ENCODE measurements at regions not wholly inside any gene's neighbourhood (a gene's known extent, or its start where the extent isn't known, plus 50 kb on each side); places are given as distances from the start of the nearest gene placed in this dataset.

DNA sequence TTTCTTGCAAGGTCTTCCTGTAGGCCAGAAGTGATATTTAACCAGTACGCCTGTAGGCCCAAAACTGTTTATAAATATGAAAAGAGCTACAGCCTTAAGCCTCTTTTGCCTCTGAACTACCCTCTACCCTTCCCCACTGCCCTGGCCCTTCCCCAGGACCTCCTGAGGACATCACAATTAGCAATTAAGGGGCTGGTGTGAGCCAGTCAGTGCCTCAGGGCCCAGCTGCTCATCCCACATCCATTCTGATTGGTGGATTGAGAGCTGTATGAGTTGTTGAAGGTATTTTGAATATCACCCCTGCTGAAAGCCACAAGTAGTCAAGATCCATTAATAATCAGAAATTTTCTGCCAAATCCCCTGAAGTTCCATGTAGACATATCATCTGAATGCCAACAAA is 126.3 kb upstream of the TACR1 start:
- no peak for FAIRE-seq
- H3K4me3 ChIP-seq = no peak overlapping the region
- no peaks in the 10 kb centered on the region; the same call in 2 of the 3 replicates for H3K4me1 ChIP-seq
- ChIA-PET POLR2A (no interaction called here), CTCF (interaction anchor here (0.7 kb wide), 1 partner anchor 48 kb away, joined by 3 read pairs; no protein-coding TSS in a partner anchor)
- H3K9me3 ChIP-seq = no peaks in the 10 kb centered on the region
- TF ChIP-seq GATA3 (IDR thresholded peaks at IDR 0.05; ENCODE audit: borderline replicate concordance) (no peak), EP300 (IDR thresholded peaks at IDR 0.05) (no peak)
- no peak for DNase-seq (ENCODE audit: low read depth in 1 of 2, low spot score in 1 of 2)
- ATAC-seq = no peak
- H3K27ac ChIP-seq = no peak overlapping the region
- WGBS (ENCODE audit: missing lambda C conversion rate) = 96% methylated on average over 1 of the region's 1 CpG
- no peak overlapping the region for H3K4me2 ChIP-seq

DNA sequence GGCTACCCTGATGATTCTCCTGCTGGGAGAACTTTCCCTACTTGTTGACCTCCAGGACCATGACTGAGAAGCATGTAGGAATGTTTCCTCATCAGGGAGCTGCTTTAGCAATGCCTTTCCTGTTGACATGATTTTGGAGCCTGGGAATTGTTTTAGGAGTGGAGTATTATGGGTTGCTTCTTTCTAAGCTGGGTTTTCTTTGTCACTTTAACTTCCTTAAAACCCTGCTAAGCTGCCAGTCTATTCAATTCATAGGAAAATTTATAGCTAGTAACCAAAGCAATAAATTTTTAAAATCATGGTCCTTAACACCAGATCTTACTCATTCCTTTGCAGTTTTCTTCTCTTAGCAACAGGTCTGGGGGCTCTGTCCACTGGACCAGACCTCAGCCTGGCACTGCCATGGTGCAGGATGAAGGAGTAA is 125.6 kb upstream of the TACR1 start:
- no peak for FAIRE-seq

DNA sequence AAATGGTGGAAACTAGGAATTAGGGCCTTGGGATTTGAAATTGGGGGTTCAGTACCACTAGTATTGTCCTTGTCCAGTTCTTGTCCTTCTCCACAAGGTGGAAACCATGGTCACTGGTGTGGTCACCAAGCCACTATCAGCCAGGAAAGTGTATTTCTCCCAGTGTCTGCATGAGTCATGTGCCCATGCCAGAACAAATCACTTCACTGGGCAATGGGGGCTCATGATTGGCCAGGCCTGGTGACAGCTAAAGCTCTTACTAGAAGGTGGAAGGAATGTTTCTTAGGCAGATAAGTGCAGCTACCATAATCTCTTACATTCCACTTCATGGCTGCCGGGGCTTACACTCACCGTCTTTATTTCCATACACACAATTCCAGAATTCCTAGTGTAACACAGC is 124.8 kb upstream of the TACR1 start:
- no peak overlapping the region for H3K4me2 ChIP-seq
- no peak overlapping the region for H3K4me3 ChIP-seq
- TF ChIP-seq NPAS2 (CRISPR knock-in tag; IDR thresholded peaks at IDR 0.05; ENCODE audit: borderline replicate concordance) = no peak
- TF ChIP-seq ZFP36 (IDR thresholded peaks at IDR 0.05; ENCODE audit: borderline replicate concordance, partially characterized antibody) = no peak
- TF ChIP-seq, protein P1, sequence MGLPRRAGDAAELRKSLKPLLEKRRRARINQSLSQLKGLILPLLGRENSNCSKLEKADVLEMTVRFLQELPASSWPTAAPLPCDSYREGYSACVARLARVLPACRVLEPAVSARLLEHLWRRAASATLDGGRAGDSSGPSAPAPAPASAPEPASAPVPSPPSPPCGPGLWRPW (IDR thresholded peaks at IDR 0.05) = no peak
- no peak for TF ChIP-seq ZSCAN20 (CRISPR knock-in tag; IDR thresholded peaks at IDR 0.05)
- TF ChIP-seq ZC3H11A (IDR thresholded peaks at IDR 0.05) = no peak
- no peak for TF ChIP-seq ESRRA (IDR thresholded peaks at IDR 0.05; ENCODE audit: borderline replicate concordance, low read length)
- TF ChIP-seq JUN (IDR thresholded peaks at IDR 0.05) = no peak
- TF ChIP-seq, protein P2, sequence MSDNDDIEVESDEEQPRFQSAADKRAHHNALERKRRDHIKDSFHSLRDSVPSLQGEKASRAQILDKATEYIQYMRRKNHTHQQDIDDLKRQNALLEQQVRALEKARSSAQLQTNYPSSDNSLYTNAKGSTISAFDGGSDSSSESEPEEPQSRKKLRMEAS (IDR thresholded peaks at IDR 0.05) = no peak
- TF ChIP-seq CHD4 (IDR thresholded peaks at IDR 0.05; ENCODE audit: borderline replicate concordance) = no peak
- TF ChIP-seq, protein P3, sequence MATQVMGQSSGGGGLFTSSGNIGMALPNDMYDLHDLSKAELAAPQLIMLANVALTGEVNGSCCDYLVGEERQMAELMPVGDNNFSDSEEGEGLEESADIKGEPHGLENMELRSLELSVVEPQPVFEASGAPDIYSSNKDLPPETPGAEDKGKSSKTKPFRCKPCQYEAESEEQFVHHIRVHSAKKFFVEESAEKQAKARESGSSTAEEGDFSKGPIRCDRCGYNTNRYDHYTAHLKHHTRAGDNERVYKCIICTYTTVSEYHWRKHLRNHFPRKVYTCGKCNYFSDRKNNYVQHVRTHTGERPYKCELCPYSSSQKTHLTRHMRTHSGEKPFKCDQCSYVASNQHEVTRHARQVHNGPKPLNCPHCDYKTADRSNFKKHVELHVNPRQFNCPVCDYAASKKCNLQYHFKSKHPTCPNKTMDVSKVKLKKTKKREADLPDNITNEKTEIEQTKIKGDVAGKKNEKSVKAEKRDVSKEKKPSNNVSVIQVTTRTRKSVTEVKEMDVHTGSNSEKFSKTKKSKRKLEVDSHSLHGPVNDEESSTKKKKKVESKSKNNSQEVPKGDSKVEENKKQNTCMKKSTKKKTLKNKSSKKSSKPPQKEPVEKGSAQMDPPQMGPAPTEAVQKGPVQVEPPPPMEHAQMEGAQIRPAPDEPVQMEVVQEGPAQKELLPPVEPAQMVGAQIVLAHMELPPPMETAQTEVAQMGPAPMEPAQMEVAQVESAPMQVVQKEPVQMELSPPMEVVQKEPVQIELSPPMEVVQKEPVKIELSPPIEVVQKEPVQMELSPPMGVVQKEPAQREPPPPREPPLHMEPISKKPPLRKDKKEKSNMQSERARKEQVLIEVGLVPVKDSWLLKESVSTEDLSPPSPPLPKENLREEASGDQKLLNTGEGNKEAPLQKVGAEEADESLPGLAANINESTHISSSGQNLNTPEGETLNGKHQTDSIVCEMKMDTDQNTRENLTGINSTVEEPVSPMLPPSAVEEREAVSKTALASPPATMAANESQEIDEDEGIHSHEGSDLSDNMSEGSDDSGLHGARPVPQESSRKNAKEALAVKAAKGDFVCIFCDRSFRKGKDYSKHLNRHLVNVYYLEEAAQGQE (IDR thresholded peaks at IDR 0.05) = no peak
- TF ChIP-seq POLR2AphosphoS2 (conservative IDR thresholded peaks at IDR 0.05; ENCODE audit: low read length) = no peak
- no peak for TF ChIP-seq CHD2 (IDR thresholded peaks at IDR 0.05; ENCODE audit: low read length, partially characterized antibody)
- TF ChIP-seq KDM5A (IDR thresholded peaks at IDR 0.05) = no peak
- no peak for TF ChIP-seq POLR2A (IDR thresholded peaks at IDR 0.05; ENCODE audit: low read length)
- TF ChIP-seq CBX8 (IDR thresholded peaks at IDR 0.05) = no peak
- TF ChIP-seq RCOR1 (IDR thresholded peaks at IDR 0.05; ENCODE audit: low read depth, low read length) = no peak
- no peak for TF ChIP-seq EP300 (IDR thresholded peaks at IDR 0.05)
- no peak for TF ChIP-seq HOXA7 (CRISPR knock-in tag; IDR thresholded peaks at IDR 0.05)
- ChIA-PET POLR2A (no interaction called here), CTCF (no interaction called here)
- FAIRE-seq (no peak), ATAC-seq (no peak), DNase-seq (ENCODE audit: low read depth in 1 of 2, low spot score in 1 of 2) (peak in 1 of 2 experiments; percentile 11)
- no peaks in the 10 kb centered on the region; the same call in 2 of the 3 replicates for H3K4me1 ChIP-seq
- H3K27ac ChIP-seq = no peak overlapping the region
- H3K9me3 ChIP-seq = no peaks in the 10 kb centered on the region
- 85% methylated on average over 2 of the region's 2 CpGs for WGBS (ENCODE audit: missing lambda C conversion rate)

More for the DNA sequence above, 125.6 kb upstream of the TACR1 start:
- H3K27ac ChIP-seq = no peak overlapping the region
- TF ChIP-seq, protein P4, sequence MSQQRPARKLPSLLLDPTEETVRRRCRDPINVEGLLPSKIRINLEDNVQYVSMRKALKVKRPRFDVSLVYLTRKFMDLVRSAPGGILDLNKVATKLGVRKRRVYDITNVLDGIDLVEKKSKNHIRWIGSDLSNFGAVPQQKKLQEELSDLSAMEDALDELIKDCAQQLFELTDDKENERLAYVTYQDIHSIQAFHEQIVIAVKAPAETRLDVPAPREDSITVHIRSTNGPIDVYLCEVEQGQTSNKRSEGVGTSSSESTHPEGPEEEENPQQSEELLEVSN (IDR thresholded peaks at IDR 0.05; ENCODE audit: borderline replicate concordance, low read depth) = no peak
- TF ChIP-seq HOXB13 (CRISPR knock-in tag; IDR thresholded peaks at IDR 0.05; ENCODE audit: low read depth) (no peak), MAZ (IDR thresholded peaks at IDR 0.05; ENCODE audit: borderline replicate concordance, low read depth, low read length) (no peak), PHF8 (IDR thresholded peaks at IDR 0.05; ENCODE audit: borderline replicate concordance, low read depth) (no peak), ZFP36 (IDR thresholded peaks at IDR 0.05; ENCODE audit: borderline replicate concordance, partially characterized antibody) (no peak), MAFK (IDR thresholded peaks at IDR 0.05; ENCODE audit: partially characterized antibody) (no peak), SREBF2 (IDR thresholded peaks at IDR 0.05) (no peak), NR3C1 (IDR thresholded peaks at IDR 0.05) (no peak), RARB (CRISPR knock-in tag; IDR thresholded peaks at IDR 0.05) (no peak), POLR2AphosphoS2 (conservative IDR thresholded peaks at IDR 0.05; ENCODE audit: low read length) (no peak), POLR2A (IDR thresholded peaks at IDR 0.05; ENCODE audit: low read length) (no peak), EP300 (IDR thresholded peaks at IDR 0.05) (no peak)
- TF ChIP-seq, protein P5, sequence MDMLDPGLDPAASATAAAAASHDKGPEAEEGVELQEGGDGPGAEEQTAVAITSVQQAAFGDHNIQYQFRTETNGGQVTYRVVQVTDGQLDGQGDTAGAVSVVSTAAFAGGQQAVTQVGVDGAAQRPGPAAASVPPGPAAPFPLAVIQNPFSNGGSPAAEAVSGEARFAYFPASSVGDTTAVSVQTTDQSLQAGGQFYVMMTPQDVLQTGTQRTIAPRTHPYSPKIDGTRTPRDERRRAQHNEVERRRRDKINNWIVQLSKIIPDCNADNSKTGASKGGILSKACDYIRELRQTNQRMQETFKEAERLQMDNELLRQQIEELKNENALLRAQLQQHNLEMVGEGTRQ (IDR thresholded peaks at IDR 0.05) = no peak
- H3K4me2 ChIP-seq = no peak overlapping the region
- ATAC-seq (no peak), DNase-seq (ENCODE audit: low read depth in 1 of 2, low spot score in 1 of 2) (no peak)
- ChIA-PET POLR2A (no interaction called here), CTCF (no interaction called here)
- no peaks in the 10 kb centered on the region; the same call in 2 of the 3 replicates for H3K4me1 ChIP-seq
- no peak overlapping the region for H3K4me3 ChIP-seq
- H3K9me3 ChIP-seq = no peaks in the 10 kb centered on the region
